Mammary epithelial cell (primary cell): ENCODE measurements at regions not wholly inside any gene's neighbourhood (a gene's known extent, or its start where the extent isn't known, plus 50 kb on each side); places are given as distances from the start of the nearest gene placed in this dataset.

Experiments used
- CTCF ChIP-seq, 2 donors: IDR thresholded peaks in 1 of 2; conservative IDR thresholded peaks in 1 of 2; 2 replicates each; pipeline ENCODE4 v1.5.1; 2011 to 2012; ENCODE audit warnings: inconsistent platforms in 2 of 2, low read length in 2 of 2, mild to moderate bottlenecking in 2 of 2, control low read depth in 1 of 2, low read depth in 1 of 2; ENCODE audit not compliant: insufficient read depth in 1 of 2; ENCODE audit errors: extremely low read depth in 1 of 2
- EZH2 ChIP-seq: IDR thresholded peaks from 2 replicates; pipeline ENCODE4 v1.6.1; 2012; ENCODE audit warnings: low read length, inconsistent platforms, borderline replicate concordance

GRCh38 chr2:58709687-58710354, 468.7 kb upstream of the FANCL start:
- TF ChIP-seq CTCF (conservative IDR thresholded peaks at IDR 0.05 in 1 of 2, IDR thresholded peaks at IDR 0.05 in 1 of 2; ENCODE audit: extremely low read depth in 1 of 2, insufficient read depth in 1 of 2, low read depth in 1 of 2, low read length in 2 of 2) (no peak), EZH2 (no peak)
